Suprapubic skin (tissue), 4 donors: ENCODE measurements at regions not wholly inside any gene's neighbourhood (a gene's known extent, or its start where the extent isn't known, plus 50 kb on each side); places are given as distances from the start of the nearest gene placed in this dataset.

Experiments used
- DNase-seq, 2 donors: peaks; one replicate each; pipeline ENCODE4 v3.0.0-alpha.2; 2019; ENCODE audit warnings: low spot score in 2 of 2
- H3K27ac ChIP-seq: fragments of 200-600 bp; sonication (generic); one replicate; pipeline ENCODE4 v1.5.1; 2019
- H3K27me3 ChIP-seq: fragments of 200-600 bp; sonication (generic); one replicate; pipeline ENCODE4 v1.5.1; 2019
- H3K36me3 ChIP-seq: fragments of 200-600 bp; sonication (generic); one replicate; pipeline ENCODE4 v1.5.1; 2019
- H3K4me1 ChIP-seq: fragments of 200-600 bp; sonication (generic); one replicate; pipeline ENCODE4 v1.5.1; 2019
- H3K4me3 ChIP-seq: fragments of 200-600 bp; sonication (generic); one replicate; pipeline ENCODE4 v1.5.1; 2019; ENCODE audit warnings: mild to moderate bottlenecking
- H3K9me3 ChIP-seq: fragments of 200-600 bp; sonication (generic); one replicate; pipeline ENCODE4 v1.5.1; 2019
- CTCF ChIP-seq, 2 donors: fragments of 200-600 bp in 1 of 2; fragments of 450-650 bp in 1 of 2; sonication (generic) in 1 of 2; IDR thresholded peaks; one replicate each; pipeline ENCODE4 v1.5.1; 2016 to 2019; ENCODE audit warnings: antibody characterized with exemption in 2 of 2, mild to moderate bottlenecking in 1 of 2, moderate library complexity in 1 of 2
- EP300 ChIP-seq: sonication (generic); formaldehyde crosslinking; IDR thresholded peaks from one replicate; pipeline ENCODE4 v1.6.1; 2017; ENCODE audit warnings: antibody characterized with exemption
- POLR2A ChIP-seq, 2 donors: fragments of 450-650 bp; IDR thresholded peaks; one replicate each; pipeline ENCODE4 v1.6.1; 2017; ENCODE audit warnings: antibody characterized with exemption in 2 of 2, mild to moderate bottlenecking in 2 of 2, moderate library complexity in 2 of 2
- POLR2AphosphoS5 ChIP-seq, 3 donors: sonication (generic); formaldehyde crosslinking; IDR thresholded peaks; one replicate each; pipeline ENCODE4 v1.6.1; 2017; ENCODE audit warnings: antibody characterized with exemption in 3 of 3
- WGBS: methylation state at CpG from one replicate; pipeline ENCODE4 v1.1.5; 2018; 5-methylcytosine and 5-hydroxymethylcytosine counted together

DNA sequence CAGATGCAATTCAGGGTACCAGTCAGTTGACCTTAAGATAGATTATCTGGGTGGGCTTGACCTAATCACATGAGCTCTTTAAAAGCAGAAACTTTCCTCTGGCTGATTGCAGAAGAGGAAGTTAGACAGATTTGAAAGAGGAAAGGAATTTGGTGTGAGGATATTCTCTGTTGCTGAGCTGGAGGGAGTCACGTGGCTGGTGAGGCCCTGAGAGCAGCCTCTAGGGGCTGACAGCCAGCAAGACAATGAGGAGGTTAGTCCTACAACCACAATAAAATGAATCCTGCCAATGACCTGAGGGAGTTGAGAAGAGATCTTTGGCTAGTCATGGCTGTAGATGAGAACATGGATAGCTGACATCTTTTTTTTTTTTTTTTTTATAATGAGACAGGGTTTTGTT lies 87.0 kb upstream of the B3GAT2 start:
- H3K27ac ChIP-seq: no peak overlapping the region
- WGBS: 25% methylated on average over 1 of the region's 1 CpG
- no peak overlapping the region for H3K4me3 ChIP-seq
- H3K36me3 ChIP-seq: no peaks in the 10 kb centered on the region
- no peaks in the 10 kb centered on the region for H3K27me3 ChIP-seq
- no peak for TF ChIP-seq EP300
- no peak for TF ChIP-seq POLR2A (IDR thresholded peaks at IDR 0.05)
- no peak for TF ChIP-seq POLR2AphosphoS5 (IDR thresholded peaks at IDR 0.05)
- TF ChIP-seq CTCF (IDR thresholded peaks at IDR 0.05): no peak
- no peak for DNase-seq
- H3K4me1 ChIP-seq: peaks cover 2% of the 10 kb centered on the region
- no peaks in the 10 kb centered on the region for H3K9me3 ChIP-seq

- no peak for DNase-seq
- TF ChIP-seq CTCF (IDR thresholded peaks at IDR 0.05): no peak
- no peak for TF ChIP-seq POLR2AphosphoS5 (IDR thresholded peaks at IDR 0.05)
- TF ChIP-seq EP300: no peak
- no peak for TF ChIP-seq POLR2A (IDR thresholded peaks at IDR 0.05)
- WGBS: 93% methylated on average over 1 of the region's 1 CpG
- Histone ChIP-seq H3K27ac (no peak overlapping the region), H3K36me3 (no peaks in the 10 kb centered on the region), H3K9me3 (no peaks in the 10 kb centered on the region), H3K27me3 (no peaks in the 10 kb centered on the region), H3K4me1 (no peaks in the 10 kb centered on the region), H3K4me3 (no peak overlapping the region)
These were observed 87.9 kb upstream of the B3GAT2 start for GRCh38 chr6:71044753-71045152.

GRCh38 chr6:71045296-71045695 lies 88.4 kb upstream of the B3GAT2 start:
- Histone ChIP-seq H3K4me1 (no peaks in the 10 kb centered on the region), H3K36me3 (no peaks in the 10 kb centered on the region), H3K4me3 (no peak overlapping the region), H3K27ac (no peak overlapping the region), H3K9me3 (no peaks in the 10 kb centered on the region), H3K27me3 (no peaks in the 10 kb centered on the region)
- no peak for DNase-seq
- no peak for TF ChIP-seq POLR2AphosphoS5 (IDR thresholded peaks at IDR 0.05)
- 66% methylated on average over 5 of the region's 5 CpGs for WGBS

- H3K4me3 ChIP-seq: no peak overlapping the region
- no peaks in the 10 kb centered on the region for H3K27me3 ChIP-seq
- no peaks in the 10 kb centered on the region for H3K4me1 ChIP-seq
- H3K9me3 ChIP-seq: no peaks in the 10 kb centered on the region
- no peak overlapping the region for H3K27ac ChIP-seq
- no peak for TF ChIP-seq CTCF (IDR thresholded peaks at IDR 0.05)
- TF ChIP-seq EP300: no peak
- no peak for TF ChIP-seq POLR2AphosphoS5 (IDR thresholded peaks at IDR 0.05)
- TF ChIP-seq POLR2A (IDR thresholded peaks at IDR 0.05): no peak
- 96% methylated on average over 4 of the region's 4 CpGs for WGBS
- no peaks in the 10 kb centered on the region for H3K36me3 ChIP-seq
- DNase-seq: no peak
These were observed 90.6 kb upstream of the B3GAT2 start for GRCh38 chr6:71047417-71047816.

DNA sequence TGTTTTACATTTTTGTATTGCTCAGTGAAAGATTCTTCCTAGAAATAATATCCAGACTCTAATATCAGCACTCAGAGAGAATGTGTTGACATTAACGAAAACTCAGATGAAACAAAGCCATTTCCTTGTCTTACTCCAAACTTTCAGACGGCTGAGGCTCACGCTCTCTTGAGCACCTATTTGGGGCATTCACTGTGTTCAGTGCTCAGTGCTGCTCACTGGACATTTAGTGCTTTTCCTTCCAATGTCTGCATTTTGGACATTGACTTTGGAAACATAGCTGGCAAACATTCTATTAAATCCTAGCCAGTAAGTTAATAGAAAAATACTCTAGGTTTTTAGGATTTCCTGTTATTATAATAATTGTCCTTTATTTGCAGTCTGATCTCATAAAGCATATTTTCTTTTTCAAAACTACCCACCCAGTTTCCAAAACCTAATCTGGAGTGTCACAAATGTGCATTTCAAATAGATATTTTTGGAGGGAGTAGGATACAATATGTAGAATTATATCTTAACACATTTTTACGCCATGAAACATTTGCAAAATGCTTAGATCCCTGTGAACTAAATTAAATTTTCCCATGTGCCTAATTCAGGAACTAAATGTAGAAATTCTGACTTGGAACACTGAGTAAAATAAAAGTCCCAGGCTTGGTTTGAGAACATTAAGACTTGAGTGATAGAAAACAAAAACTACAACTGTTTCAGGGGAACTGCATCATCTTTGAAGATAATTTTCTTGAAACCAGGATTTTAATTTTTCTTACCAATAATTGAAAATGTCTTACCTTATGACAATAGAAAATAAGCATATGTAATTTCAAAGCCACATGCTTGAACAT lies 91.7 kb upstream of the B3GAT2 start:
- TF ChIP-seq POLR2A (IDR thresholded peaks at IDR 0.05): no peak
- no peak for TF ChIP-seq EP300
- no peak for TF ChIP-seq CTCF (IDR thresholded peaks at IDR 0.05)
- no peak for TF ChIP-seq POLR2AphosphoS5 (IDR thresholded peaks at IDR 0.05)
- no peaks in the 10 kb centered on the region for H3K27me3 ChIP-seq
- 71% methylated on average over 4 of the region's 4 CpGs for whole genome bisulfite sequencing
- H3K9me3 ChIP-seq: no peaks in the 10 kb centered on the region
- H3K27ac ChIP-seq: no peak overlapping the region
- no peaks in the 10 kb centered on the region for H3K4me1 ChIP-seq
- H3K4me3 ChIP-seq: no peak overlapping the region
- DNase-seq: no peak
- H3K36me3 ChIP-seq: no peaks in the 10 kb centered on the region
